ENCODE measurements at regions not wholly inside any gene's neighbourhood (a gene's known extent, or its start where the extent isn't known, plus 50 kb on each side); places are given as distances from the start of the nearest gene placed in this dataset.
"Not testable (repeated sequence)": the region's sequence is repeated elsewhere in the genome, so short reads cannot be mapped to it uniquely, and the experiment has no call there.

DNA sequence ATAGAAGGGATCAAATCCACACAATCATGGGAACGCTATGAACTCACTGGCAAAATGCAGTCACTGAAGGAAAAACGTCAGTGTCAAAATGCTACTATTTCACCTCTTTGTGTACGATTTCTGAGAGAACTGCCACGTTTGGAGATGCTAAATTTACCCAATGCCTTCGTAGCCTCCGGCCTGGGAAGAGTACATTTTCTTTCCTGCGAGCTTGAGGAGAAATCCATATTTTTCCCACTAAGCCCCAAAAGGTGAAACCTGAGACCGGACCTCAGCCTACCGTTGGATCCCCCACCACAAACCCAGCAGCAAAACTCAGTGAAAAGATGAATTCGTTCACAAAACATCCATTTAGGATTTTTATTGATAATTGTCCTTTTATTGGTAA lies 131.7 kb downstream of the GPX5 start:
- in situ Hi-C loops (cut with HindIII; ENCODE audit: low sequenced_read_pairs) = no loop called here

DNA sequence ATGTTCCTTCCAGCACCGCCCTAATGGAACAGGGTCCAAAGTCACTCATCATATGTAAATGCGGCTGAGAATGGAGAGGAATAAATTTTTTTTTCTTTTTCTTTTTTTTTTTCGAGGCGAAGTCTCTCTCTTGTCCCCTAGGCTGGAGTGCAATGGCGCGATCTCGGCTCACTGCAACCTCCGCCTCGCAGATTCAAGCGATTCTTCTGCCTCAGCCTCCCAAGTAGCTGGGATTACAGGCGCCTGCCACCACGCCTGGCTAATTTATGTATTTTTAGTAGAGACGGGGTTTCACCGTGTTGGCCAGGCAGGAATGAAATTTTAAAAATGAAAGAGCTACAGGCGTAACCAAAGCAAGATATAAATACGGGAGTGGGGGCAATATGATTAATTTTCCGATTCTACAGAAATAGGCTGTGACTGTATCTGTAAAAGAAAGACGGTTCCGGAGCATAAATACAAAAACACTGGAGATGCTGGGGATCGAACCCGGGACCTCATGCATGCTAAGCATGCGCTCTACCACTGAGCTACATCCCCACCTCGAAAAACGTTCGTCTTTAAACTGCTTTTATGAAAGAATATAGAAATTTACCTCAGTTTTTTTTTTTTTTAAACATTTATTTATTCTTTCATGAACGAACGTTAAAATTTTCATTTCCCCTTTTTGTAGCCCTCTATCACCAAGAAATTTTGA lies 132.2 kb downstream of the GPX5 start:
- in situ Hi-C loops (cut with HindIII; ENCODE audit: low sequenced_read_pairs) = no loop called here

DNA sequence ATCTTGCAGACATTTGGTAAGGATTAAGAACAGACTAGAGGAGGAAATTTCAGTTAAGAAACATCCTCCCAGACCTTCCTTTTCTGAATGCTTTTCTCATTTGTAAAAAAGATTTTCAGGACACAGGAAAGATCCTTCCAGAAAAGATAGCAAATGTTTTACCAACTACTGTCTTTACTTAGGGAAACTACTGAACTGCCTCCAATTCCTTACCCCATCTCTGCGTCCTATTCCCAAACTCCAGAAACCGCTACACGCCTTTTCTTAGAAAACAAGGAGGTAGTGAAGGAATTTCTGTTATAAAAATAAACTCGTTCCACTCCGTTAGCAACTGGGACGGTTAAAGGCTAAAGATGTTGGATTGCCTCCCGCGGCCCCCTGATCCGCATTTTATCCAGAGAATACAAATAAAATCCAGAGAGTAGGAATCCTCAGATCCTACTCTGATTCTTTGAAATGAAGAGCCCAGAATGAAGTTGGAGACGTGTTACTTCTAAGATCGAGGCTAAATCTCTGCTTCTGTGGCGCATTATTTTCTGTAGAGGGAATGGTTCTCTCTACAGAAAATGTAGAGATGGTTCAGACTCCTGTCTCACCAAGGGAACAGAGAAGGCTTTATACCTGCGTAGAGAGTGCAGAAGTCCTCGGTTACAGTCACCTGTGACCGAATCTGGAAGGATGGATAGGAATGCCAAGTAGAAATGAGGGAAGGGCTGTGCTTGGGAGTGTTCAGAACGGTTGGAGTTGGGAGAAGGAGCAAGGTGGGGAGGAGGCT lies 133.0 kb downstream of the GPX5 start:
- in situ Hi-C loops (cut with HindIII; ENCODE audit: low sequenced_read_pairs) = no loop called here

DNA sequence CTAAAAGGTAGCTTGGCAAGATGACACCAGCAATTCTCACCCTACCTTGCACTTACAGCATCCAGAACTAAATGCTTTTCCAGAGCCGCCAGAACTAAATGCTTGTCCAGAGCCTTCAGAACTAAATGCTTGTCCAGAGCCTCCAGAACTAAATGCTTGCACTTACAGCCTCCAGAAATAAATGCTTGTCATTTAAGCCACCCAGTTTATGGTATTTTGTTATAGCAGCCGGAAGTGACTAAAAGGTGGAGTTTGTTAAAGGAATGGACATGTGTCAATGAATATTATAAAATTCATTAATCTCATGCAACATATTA lies 133.5 kb downstream of the GPX5 start:
- in situ Hi-C loops (cut with HindIII; ENCODE audit: low sequenced_read_pairs) = no loop called here

DNA sequence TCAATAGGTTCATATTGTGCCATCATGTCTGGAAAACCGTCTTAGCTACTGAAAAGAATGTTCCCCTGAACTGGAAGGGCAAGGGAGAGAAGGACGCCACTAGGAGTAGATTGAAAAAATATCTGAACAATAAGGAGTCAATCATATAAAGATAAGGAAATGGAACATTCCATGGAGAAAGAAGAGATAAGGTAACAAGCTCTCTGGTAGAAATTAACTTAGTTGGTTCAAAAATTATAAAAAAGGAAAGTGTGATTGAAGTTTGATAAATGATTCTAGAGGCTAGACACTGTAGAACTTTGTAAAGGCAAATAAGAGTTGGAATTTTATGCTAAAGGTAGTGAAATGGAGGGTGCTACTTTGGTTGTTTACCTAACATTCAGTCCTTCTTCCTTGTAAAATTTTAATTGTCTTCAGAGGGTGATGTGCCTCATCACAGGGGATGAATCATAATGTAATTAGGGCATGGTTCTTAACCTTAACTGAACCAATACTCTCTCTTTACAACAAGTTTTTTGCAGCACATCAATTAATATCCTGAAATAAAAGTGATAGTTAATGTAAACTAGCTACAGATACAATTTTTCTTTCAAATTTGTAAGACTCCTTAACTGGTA lies 135.5 kb downstream of the GPX5 start:
- in situ Hi-C loops (cut with HindIII; ENCODE audit: low sequenced_read_pairs) = no loop called here

DNA sequence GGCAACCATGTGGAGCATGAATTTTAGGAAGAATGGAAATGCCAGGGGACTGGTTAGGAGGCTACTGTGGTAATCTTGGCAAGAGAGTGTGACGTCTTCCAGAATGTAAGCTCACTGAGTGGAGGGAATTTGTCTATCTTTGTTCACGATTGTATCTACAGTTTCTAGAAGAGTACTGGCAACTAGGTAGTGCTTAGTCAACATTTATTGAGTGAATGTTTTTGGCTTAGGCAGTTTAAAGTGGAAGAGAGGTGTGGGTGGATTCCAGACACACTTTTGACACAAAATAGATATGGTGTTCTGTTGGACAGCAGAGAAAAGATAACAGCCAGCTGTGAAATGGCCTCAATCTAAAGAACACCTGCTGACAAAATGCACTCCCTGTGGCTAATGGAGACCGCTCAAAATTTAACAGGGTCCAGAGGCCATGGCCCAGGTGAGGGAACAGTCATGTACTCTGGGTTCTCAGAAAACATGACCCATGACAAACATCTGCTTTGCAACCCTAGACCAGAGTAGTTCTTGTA lies 139.3 kb downstream of the GPX5 start:
- in situ Hi-C loops (cut with HindIII; ENCODE audit: low sequenced_read_pairs) = no loop called here

DNA sequence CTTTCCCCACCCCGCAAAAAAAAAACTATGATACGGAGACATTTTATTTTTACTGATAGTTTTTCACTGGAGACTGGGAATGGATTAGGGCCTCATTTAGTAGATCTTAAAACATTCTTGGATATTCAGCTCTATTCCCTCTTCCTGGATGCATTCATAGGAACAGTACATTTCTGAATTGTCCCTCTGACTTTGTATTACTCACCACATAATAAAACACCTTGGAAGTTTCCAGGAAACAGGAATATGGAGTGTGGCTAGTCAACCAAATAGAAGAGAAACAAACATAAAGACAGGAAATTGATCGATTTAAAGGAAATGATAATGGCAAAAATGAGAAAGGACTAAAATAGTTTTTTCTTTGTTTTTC lies 147.7 kb downstream of the GPX5 start:
- in situ Hi-C loops (cut with HindIII; ENCODE audit: low sequenced_read_pairs) = no loop called here

DNA sequence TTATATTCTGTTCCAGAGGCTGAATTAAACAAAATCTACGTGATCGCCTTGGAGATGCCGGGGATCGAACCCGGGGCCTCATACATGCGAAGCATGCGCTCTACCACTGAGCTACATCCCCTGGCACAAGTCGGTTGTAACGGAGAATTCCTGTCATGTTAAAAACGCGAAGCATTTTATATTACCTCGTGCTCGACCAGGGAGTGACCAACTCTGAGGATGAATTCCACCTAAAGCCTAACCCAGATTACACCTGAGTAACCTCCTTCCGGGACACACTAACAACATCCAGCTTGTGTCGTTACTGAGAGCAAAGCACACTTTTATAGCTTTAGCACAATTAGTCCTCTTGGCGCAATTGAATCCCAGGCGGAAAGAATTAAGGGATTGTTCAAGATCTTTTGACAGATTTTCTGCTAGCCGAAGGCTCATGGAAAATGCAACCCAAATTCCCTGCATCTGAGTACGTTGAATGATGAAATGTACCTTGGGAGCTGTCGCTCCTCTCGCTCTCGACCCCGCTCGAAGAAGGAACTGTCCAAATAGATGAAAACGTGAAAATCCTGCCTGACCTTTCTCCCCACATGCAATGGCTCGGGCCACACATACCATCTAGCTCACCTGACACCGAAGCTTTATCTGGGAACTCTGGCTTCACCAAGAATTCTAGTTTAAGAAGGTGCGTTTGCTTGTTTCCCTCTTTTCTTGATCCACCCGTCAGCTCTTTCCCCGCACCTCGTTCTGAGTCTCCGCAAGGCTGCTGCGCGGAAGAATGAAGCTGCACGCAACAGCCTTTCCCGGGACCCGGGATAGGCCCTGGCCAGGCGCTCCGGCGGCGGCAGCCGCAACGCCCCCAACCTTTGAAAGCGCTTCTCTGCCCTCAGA lies 148.3 kb downstream of the GPX5 start:
- in situ Hi-C loops (cut with HindIII; ENCODE audit: low sequenced_read_pairs) = no loop called here

DNA sequence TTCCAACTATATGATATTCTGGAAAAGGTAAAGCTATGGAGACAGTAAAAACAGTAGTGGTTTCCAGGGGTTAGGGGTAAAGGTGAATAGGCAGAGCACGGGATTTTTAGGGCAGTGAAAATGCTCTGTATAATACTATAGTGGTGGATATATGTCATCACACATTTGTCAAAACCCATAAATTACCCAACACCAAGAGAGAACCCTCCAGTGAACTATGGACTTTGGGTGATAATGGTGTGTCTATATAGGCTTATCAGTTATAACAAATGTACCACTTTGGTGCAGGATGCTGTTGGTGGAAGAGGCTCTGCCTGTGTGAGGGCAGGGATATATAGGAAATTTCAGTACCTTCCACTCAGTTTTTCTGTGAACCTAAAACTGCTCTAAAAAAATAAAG lies 149.9 kb downstream of the GPX5 start:
- in situ Hi-C loops (cut with HindIII; ENCODE audit: low sequenced_read_pairs) = no loop called here

DNA sequence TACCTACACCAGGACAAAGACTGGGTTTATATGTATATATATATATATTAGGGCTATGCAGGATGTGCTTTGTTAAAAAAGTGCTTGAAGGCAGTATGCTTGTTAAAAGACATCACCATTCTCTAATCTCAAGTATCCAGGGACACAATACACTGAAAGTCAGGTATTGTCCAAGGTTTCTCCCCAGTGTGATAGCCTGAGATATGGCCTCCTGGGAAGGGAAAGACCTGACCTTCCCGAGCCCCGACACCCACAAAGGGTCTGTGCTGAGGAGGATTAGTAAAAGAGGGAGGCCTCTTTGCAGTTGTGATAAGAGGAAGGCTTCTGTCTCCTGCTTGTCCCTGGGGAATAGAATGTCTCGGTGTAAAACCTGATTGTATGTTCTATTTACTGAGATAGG lies 156.9 kb downstream of the GPX5 start:
- in situ Hi-C loops (cut with HindIII; ENCODE audit: low sequenced_read_pairs) = no loop called here

DNA sequence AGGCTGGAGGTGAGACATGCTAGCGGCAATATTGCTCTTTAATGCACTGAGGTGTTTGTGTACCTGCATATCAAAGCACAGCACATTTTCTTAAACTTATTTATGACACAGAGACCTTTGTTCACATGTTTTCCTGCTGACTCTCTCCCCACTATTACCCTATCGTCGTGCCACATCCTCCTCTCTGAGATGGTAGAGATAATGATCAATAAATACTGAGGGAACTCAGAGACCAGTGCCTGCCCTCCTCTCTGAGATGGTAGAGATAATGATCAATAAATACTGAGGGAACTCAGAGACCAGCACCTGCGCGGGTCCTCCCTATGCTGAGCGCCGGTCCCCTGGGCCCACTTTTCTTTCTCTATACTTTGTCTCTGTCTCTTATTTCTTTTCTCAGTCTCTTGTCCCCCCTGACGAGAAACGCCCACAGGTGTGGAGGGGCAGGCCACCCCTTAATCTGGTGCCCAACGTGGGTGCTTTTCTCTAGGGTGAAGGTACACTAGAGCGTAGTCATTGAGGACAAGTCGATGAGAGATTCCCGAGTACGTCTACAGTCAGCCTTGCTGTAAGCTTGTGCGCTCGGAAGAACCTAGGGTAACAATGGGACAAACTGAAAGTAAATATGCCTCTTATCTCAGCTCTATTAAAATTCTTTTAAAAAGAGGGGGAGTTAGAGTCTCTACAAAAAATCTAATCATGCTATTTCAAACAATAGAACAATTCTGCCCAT lies 157.4 kb downstream of the GPX5 start:
- in situ Hi-C loops (cut with HindIII; ENCODE audit: low sequenced_read_pairs) = not testable (repeated sequence)

DNA sequence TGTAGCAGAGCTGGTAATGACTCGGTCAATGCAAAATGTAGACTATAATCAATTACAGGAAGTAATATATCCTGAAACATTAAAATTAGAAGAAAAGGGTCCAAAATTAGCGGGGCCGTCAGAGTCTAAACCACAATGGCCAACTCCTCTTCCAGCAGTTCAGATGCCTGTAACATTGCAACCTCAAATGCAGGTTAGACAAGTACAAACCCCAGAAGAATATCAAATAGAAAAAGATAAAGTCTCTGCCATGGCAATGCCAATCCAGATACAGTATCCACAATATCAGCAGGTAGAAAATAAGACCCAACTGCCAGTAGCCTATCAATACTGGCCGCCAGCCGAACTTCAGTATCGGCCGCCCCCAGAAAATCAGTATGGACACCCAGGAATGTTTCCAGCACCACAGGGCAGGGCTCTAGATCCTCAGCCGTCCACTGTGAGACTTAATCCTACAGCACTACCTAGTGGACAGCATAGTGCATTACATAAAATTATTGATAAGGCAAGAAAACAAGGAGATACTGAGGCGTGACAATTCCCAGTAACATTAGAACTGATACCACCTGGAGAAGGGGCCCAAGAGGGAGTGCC lies 158.4 kb downstream of the GPX5 start:
- in situ Hi-C loops (cut with HindIII; ENCODE audit: low sequenced_read_pairs) = no loop called here

DNA sequence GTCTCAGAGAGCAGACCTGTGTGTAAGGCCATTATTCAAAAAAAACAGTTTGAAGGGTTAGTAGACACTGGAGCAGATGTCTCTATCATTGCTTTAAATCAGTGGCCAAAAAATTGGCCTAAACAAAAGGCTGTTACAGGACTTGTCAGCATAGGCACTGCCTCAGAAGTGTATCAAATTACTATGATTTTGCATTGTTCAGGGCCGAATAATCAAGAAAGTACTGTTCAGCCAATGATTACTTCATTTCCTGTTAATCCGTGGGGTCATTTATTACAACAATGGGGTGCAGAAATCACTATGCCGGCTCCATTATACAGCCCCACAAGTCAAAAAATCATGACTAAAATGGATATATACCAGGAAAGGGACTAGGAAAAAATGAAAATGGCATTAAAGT lies 160.3 kb downstream of the GPX5 start:
- in situ Hi-C loops (cut with HindIII; ENCODE audit: low sequenced_read_pairs) = not testable (repeated sequence)

DNA sequence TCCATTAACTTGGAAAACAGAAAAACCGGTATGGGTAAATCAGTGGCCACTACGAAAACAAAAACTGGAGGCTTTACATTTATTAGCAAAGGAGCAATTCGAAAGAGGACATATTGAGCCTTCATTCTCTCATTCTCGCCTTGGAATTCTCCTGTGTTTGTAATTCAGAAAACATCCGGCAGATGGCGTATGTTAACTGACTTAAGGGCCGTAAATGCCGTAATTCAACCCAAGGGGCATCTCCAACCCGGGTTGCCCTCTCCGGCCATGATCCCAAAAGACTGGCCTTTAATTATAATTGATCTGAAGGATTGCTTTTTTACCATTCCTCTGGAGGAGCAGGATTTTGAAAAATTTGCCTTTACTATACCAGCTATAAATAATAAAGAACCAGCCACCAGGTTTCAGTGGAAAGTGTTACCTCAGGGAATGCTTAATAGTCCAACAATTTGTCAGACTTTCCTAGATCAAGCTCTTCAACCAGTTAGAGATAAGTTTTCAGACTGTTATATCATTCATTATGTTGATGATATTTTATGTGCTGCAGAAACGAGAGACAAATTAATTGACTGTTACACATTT lies 160.9 kb downstream of the GPX5 start:
- in situ Hi-C loops (cut with HindIII; ENCODE audit: low sequenced_read_pairs) = not testable (repeated sequence)

DNA sequence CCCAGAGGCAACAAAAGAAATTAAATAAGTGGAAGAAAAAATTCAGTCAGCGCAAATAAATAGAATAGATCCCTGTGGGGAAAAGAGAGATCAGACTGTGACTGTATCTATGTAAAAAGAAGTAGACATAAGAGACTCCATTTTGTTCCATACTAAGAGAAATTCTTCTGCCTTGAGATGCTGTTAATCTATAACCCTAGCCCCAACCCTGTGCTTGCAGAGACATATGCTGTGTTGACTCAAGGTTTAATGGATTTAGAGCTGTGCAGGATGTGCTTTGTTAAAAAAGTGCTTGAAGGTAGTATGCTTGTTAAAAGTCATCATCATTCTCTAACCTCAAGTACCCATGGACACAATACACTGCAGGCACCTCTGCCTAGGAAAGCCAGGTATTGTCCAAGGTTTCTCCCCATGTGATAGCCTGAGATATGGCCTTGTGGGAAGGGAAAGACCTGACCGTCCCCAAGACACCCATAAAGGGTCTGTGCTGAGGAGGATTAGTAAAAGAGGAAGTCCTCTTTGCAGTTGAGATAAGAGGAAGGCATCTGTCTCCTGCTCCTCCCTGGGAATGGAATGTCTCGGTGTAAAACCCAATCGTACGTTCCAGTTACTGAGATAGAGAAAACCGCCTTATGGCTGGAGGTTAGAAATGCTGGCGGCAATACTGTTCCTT lies 161.8 kb downstream of the GPX5 start:
- in situ Hi-C loops (cut with HindIII; ENCODE audit: low sequenced_read_pairs) = not testable (repeated sequence)

DNA sequence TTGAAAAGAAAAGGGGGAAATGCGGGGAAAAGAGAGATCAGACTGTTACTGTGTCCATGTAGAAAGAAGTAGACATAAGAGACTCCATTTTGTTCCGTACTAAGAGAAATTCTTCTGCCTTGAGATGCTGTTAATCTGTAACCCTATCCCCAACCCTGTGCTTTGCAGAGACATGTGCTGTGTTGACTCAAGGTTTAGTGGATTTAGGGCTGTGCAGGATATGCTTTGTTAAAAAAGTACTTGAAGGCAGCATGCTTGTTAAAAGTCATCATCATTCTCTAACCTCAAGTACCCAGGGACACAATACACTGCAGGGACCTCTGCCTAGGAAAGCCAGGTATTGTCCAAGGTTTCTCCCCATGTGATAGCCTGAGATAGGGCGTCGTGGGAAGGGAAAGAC lies 166.3 kb downstream of the GPX5 start:
- in situ Hi-C loops (cut with HindIII; ENCODE audit: low sequenced_read_pairs) = loop anchor here (10.0 kb wide), 1 partner anchor 313 kb away; the partner anchor contains the start of gene ZNF311

DNA sequence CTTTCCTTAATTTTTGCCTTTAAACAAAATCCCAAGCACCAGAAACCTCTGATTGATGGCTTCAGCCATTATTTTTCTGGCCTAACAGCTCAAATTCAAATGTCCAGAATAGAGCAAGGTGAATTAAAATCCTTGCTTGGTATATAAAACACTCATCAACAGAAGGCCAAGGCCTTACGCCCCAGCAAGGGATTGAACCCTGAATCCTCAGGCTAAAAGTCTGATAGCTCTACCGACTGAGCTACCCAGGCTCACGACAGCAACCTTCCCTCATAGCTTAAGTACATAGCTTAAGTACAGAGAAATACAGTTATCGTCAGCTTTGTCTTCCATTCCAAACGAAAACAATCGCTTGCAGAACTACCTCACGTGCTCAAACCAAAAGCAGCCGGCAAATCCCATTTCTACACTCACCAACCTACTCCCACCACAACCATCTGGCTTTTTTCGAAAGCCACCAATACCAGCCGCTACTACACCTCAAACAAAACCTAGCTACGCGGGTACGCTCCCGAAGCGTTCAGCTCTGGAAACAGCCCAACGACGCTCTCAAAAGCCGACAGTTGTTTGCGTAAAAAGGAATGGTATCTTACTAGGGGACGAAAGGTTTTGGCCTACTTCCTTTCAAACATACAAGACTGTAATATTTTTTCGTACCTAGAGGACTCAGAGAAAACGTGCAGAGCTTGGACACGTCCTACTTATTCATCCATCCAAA lies 167.5 kb downstream of the GPX5 start:
- in situ Hi-C loops (cut with HindIII; ENCODE audit: low sequenced_read_pairs) = loop anchor here (10.0 kb wide), 1 partner anchor 312 kb away; the partner anchor contains the start of gene ZNF311

DNA sequence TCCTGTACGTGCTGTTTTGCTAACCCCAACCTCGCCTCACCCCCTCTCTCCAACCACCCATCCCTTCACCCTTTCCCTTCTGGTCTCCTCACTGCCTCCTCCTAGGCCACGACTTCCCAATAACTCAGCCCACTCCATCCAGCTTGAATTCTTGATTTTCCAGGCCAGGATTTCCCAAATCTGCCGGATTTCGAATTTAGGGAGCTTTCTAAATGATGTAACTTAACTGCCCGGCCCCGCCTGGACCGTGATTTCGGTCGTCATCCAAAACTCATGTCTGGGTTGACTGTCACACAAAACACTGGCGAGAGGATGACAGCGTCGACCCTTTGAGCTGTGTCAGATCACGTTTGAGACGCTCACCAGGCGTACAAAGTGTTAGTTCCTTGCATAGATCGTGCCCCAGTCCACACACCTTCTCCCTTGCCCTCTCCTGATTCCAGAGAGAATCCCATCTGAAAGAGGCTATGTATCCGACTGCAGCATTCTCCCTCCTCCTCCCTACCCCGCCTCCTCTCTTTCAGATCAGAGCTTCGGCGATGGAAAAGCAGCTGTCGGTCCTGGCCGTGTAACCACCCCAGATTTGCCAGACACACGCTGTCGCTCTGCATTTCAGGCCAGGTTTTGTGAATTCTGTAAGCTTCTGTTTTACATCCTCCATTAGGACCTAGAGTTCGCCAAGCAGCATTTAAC lies 168.2 kb downstream of the GPX5 start:
- in situ Hi-C loops (cut with HindIII; ENCODE audit: low sequenced_read_pairs) = loop anchor here (10.0 kb wide), 1 partner anchor 311 kb away; the partner anchor contains the start of gene ZNF311
